ENCODE measurements at regions not wholly inside any gene's neighbourhood (a gene's known extent, or its start where the extent isn't known, plus 50 kb on each side); places are given as distances from the start of the nearest gene placed in this dataset.

DNA sequence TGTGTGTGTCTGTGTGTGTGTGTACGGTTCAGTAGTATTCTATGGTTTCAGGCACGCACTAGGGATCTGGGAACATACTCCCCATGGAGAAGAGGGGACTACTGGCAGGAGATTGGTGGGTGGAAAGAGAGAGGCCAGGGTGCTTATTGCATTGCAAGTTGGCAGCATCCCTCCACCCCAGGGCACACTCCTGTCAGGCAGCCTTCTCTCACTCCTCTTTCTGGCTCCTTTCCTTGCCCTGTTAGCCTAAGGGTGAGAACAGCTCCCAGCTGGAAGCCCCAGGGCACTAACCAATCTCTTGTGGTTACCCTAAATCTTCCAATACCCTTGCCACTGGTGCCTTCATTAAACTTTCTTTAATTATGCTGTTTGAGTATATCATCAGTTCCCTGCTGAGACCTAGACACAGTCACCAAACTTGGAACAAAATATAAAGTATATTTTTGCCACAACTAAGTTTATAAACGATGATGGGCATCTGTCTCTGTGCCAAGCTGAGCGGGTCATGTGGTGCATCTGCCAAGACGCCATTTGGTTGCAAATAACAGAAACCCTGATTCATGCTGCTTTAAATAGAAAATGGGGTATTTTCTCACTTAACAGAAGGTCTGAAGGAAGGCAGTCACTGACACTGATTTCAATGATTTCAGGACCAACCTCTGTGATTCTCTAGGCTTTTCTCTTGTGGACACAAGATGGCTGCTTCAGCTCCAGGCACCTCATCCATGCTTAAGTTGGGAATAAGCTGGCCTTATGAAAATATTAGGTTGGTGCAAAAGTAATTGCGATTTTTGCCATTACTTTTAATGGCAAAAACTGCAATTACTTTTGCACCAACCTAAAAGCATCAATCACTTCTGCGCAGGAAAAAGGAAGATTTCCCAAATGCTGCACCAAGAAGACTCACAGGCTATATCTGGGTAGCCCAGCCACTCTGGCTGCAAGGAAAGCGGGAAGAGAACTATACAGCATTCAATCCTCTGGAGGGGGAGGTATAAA is 476.9 kb upstream of the PROK2 start:
- TF ChIP-seq, protein P1, sequence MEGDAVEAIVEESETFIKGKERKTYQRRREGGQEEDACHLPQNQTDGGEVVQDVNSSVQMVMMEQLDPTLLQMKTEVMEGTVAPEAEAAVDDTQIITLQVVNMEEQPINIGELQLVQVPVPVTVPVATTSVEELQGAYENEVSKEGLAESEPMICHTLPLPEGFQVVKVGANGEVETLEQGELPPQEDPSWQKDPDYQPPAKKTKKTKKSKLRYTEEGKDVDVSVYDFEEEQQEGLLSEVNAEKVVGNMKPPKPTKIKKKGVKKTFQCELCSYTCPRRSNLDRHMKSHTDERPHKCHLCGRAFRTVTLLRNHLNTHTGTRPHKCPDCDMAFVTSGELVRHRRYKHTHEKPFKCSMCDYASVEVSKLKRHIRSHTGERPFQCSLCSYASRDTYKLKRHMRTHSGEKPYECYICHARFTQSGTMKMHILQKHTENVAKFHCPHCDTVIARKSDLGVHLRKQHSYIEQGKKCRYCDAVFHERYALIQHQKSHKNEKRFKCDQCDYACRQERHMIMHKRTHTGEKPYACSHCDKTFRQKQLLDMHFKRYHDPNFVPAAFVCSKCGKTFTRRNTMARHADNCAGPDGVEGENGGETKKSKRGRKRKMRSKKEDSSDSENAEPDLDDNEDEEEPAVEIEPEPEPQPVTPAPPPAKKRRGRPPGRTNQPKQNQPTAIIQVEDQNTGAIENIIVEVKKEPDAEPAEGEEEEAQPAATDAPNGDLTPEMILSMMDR (IDR thresholded peaks at IDR 0.05): no peak
- no peak for TF ChIP-seq POLR2A (IDR thresholded peaks at IDR 0.05)
